ENCODE measurements at regions not wholly inside any gene's neighbourhood (a gene's known extent, or its start where the extent isn't known, plus 50 kb on each side); places are given as distances from the start of the nearest gene placed in this dataset.

DNA sequence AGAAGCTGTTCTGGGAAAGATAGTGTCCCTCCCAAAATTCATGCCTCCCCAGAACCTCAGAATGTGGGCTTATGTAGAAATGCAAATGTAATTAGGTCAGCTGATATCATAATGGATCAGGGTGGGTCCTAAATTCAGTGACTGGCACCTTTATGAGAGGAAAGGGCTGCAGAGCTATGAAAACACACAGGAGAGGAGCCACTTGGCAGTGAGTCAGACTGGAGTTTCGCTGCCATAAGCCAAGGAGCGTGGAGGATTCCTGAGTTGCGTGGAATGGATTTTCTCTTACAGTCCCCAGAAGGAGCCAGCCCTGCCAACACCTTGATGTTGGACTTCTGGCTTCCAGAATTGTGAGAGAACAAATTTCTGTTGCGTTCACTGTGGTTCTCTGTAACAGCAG is 249.8 kb upstream of the PMEPA1 start:
- H3K4me1 ChIP-seq: peaks cover 0 to 23% of the 10 kb centered on the region in 2 donors
- TF ChIP-seq, protein P1, sequence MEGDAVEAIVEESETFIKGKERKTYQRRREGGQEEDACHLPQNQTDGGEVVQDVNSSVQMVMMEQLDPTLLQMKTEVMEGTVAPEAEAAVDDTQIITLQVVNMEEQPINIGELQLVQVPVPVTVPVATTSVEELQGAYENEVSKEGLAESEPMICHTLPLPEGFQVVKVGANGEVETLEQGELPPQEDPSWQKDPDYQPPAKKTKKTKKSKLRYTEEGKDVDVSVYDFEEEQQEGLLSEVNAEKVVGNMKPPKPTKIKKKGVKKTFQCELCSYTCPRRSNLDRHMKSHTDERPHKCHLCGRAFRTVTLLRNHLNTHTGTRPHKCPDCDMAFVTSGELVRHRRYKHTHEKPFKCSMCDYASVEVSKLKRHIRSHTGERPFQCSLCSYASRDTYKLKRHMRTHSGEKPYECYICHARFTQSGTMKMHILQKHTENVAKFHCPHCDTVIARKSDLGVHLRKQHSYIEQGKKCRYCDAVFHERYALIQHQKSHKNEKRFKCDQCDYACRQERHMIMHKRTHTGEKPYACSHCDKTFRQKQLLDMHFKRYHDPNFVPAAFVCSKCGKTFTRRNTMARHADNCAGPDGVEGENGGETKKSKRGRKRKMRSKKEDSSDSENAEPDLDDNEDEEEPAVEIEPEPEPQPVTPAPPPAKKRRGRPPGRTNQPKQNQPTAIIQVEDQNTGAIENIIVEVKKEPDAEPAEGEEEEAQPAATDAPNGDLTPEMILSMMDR (IDR thresholded peaks at IDR 0.05): no peak
- no peak overlapping the region for H3K27ac ChIP-seq
- DNase-seq (ENCODE audit: low spot score): no peak
- H3K36me3 ChIP-seq: no peaks in the 10 kb centered on the region
- H3K9me3 ChIP-seq: no peaks in the 10 kb centered on the region
- no peaks in the 10 kb centered on the region for H3K27me3 ChIP-seq
- no peak overlapping the region for H3K4me3 ChIP-seq

DNA sequence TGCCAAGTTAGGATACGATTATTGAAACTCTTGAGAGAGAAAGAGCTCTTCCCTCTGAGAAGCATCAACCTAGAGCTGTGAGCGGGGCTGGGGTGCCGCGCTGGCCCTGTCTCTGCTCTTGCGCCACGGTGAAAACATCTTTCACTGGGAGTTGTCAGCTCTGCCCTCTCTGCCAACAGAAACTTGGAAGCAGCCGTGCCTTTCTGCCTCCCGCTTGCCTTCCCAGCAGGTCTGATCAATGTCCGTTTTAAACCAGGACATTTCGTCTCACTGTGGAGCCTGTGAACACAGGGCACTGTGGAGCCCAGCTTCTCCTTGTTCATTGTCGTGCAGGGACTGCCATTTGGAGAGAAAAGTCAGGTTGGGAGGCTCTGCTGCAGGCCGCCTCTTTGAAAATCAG is 249.2 kb upstream of the PMEPA1 start:
- H3K36me3 ChIP-seq: no peaks in the 10 kb centered on the region
- no peaks in the 10 kb centered on the region for H3K9me3 ChIP-seq
- no peak overlapping the region for H3K27ac ChIP-seq
- TF ChIP-seq, protein P1 (IDR thresholded peaks at IDR 0.05): no peak
- peaks cover 0 to 17% of the 10 kb centered on the region in 2 donors for H3K4me1 ChIP-seq
- DNase-seq (ENCODE audit: low spot score): no peak
- H3K27me3 ChIP-seq: no peaks in the 10 kb centered on the region
- H3K4me3 ChIP-seq: no peak overlapping the region

DNA sequence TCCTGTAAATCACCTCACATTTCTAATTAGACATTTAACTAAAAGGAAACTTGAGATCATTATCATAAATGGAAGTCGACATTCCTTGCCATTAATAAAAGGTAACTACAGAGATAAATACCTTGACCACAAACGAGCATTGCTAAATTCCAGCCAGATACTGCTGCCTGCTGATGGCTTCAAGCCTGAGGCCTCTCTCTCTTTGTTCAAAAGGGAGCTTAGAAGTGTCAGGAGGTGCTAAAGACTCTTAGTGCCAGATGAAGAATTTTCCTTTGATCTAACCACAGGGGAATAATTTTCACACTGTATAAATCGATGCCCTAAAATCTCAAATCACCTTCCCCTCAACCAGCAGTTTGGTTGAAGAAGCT is 248.2 kb upstream of the PMEPA1 start:
- H3K27me3 ChIP-seq: no peaks in the 10 kb centered on the region
- no peaks in the 10 kb centered on the region for H3K9me3 ChIP-seq
- no peak for DNase-seq (ENCODE audit: low spot score)
- H3K27ac ChIP-seq: no peak overlapping the region
- peaks cover 0 to 8% of the 10 kb centered on the region in 2 donors for H3K4me1 ChIP-seq
- no peaks in the 10 kb centered on the region for H3K36me3 ChIP-seq
- TF ChIP-seq, protein P1 (IDR thresholded peaks at IDR 0.05): no peak
- H3K4me3 ChIP-seq: no peak overlapping the region

DNA sequence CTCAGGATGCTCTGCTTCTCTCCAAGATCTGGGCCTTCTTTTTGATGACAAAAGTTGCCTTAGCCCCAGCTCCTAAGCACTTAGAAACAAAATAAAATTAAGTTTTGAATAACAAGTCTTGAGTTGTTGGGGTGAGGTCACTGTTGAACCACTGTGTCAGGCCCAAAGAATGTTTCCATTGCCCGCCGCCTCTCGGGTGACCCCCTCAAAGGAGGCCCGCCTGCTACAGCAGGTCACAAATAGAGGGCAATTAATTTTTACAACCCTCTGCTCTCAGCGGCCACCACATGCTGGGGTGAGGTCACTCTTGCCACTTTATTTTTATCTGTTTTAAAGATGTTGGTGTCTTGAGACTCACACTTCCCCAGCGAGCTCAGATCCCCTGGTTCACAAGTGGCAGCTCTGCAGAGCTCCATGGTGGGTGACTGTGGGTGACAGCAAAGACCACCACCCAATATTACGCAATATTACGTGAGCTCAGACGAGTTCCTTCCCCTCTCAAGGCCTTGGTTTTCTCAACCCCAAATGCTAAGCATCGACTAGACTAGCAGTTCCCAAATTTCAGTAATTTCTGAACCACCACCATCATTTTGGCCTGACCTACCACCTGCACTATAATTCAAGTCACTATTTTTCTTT is 247.7 kb upstream of the PMEPA1 start:
- Histone ChIP-seq H3K36me3 (no peaks in the 10 kb centered on the region), H3K4me1 (peaks cover 0 to 3% of the 10 kb centered on the region in 2 donors), H3K9me3 (no peaks in the 10 kb centered on the region), H3K4me3 (no peak overlapping the region), H3K27ac (no peak overlapping the region), H3K27me3 (no peaks in the 10 kb centered on the region)
- no peak for DNase-seq (ENCODE audit: low spot score)
- TF ChIP-seq, protein P1 (IDR thresholded peaks at IDR 0.05): no peak

DNA sequence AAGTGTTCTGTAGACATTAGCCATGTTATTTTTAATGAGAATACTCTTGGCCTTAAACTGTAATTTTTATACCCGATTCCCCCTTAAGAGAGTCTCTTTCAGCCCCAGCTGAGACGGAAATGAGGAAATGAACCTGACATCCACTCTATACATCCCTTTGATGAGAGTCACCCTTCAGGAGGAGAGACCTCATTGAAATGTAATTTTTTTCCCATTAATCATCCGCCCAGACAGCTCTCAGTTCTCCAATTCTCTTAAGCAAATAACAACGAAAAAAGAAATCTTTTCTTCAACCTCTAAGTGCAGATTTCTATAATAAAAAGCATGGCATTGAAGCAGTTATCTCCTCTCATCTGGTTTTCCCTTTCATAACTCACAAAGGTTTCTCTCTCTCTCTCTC is 243.8 kb upstream of the PMEPA1 start:
- Histone ChIP-seq H3K27ac (no peak overlapping the region), H3K4me3 (no peak overlapping the region)
- TF ChIP-seq, protein P1 (IDR thresholded peaks at IDR 0.05): no peak

DNA sequence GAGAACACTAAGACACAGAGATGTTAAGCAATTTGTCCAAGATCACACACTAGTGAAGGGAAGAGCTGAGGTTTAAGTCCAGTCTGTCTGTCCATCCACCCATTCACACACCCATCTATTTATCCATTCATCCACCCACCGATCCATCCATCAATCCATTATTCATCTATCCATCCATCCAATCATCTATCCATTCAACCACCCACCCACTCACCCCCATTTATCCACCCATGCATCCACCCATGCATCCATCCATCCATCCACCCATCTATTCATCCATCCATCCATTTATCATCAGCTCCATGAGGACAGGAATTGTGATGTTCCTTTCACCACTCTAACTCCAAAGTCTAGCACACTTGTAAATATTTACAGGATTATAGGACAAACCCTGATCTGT is 242.3 kb upstream of the PMEPA1 start:
- Histone ChIP-seq H3K4me3 (no peak overlapping the region), H3K9me3 (no peaks in the 10 kb centered on the region), H3K36me3 (no peaks in the 10 kb centered on the region), H3K4me1 (no peaks in the 10 kb centered on the region), H3K27ac (no peak overlapping the region), H3K27me3 (no peaks in the 10 kb centered on the region)
- TF ChIP-seq, protein P1 (IDR thresholded peaks at IDR 0.05): no peak
- DNase-seq (ENCODE audit: low spot score): no peak

More for the DNA sequence above, 243.8 kb upstream of the PMEPA1 start:
- H3K9me3 ChIP-seq: no peaks in the 10 kb centered on the region
- no peaks in the 10 kb centered on the region for H3K36me3 ChIP-seq
- H3K27me3 ChIP-seq: no peaks in the 10 kb centered on the region
- DNase-seq (ENCODE audit: low spot score): no peak
- H3K4me1 ChIP-seq: no peaks in the 10 kb centered on the region
